Coronary artery (tissue), 2 donors: ENCODE measurements at regions not wholly inside any gene's neighbourhood (a gene's known extent, or its start where the extent isn't known, plus 50 kb on each side); places are given as distances from the start of the nearest gene placed in this dataset.

ENCODE experiments used
- DNase-seq: peaks from one replicate; pipeline ENCODE4 v3.0.0-alpha.2; 2017; ENCODE audit warnings: low spot score
- H3K27ac ChIP-seq, 2 donors: fragments of 200-600 bp; sonication (generic); one replicate each; pipeline ENCODE4 v1.5.1; 2016 to 2019
- H3K4me3 ChIP-seq: fragments of 200-600 bp; sonication (generic); 2 replicates; pipeline ENCODE4 v1.5.1; 2016; ENCODE audit warnings: mild to moderate bottlenecking, moderate library complexity
- TF ChIP-seq, protein P1 (sequence below): fragments of 200-600 bp; sonication (generic); IDR thresholded peaks from one replicate; pipeline ENCODE4 v1.5.1; 2019; ENCODE audit warnings: antibody characterized with exemption

- TF ChIP-seq, protein P1, sequence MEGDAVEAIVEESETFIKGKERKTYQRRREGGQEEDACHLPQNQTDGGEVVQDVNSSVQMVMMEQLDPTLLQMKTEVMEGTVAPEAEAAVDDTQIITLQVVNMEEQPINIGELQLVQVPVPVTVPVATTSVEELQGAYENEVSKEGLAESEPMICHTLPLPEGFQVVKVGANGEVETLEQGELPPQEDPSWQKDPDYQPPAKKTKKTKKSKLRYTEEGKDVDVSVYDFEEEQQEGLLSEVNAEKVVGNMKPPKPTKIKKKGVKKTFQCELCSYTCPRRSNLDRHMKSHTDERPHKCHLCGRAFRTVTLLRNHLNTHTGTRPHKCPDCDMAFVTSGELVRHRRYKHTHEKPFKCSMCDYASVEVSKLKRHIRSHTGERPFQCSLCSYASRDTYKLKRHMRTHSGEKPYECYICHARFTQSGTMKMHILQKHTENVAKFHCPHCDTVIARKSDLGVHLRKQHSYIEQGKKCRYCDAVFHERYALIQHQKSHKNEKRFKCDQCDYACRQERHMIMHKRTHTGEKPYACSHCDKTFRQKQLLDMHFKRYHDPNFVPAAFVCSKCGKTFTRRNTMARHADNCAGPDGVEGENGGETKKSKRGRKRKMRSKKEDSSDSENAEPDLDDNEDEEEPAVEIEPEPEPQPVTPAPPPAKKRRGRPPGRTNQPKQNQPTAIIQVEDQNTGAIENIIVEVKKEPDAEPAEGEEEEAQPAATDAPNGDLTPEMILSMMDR: no peak
- Histone ChIP-seq H3K27ac (no peak overlapping the region), H3K4me3 (no peak overlapping the region)
- peak; percentile 59 for DNase-seq
Measured at GRCh38 chr14:104428333-104428851, 151.2 kb upstream of the C14orf180 start.

DNA sequence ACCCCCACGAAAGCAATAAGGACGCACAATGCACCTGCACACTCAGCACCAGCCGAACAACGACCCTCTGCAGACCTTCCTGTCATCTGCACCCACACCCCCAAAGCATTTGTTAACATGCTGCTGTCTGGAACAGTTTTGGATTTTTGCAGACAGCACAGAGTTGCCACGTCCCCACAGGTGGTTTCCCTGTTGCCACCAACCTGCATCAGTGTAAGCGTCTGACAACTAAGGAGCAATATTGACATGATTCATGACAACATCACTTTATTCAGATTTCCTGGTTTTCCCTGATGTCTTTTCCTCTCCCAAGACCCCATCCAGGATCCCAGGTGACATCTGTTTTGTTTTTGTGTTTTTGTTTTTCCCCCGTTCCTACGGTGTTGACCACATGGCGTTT lies 150.7 kb upstream of the C14orf180 start:
- TF ChIP-seq, protein P1: no peak
- no peak overlapping the region for H3K4me3 ChIP-seq

DNA sequence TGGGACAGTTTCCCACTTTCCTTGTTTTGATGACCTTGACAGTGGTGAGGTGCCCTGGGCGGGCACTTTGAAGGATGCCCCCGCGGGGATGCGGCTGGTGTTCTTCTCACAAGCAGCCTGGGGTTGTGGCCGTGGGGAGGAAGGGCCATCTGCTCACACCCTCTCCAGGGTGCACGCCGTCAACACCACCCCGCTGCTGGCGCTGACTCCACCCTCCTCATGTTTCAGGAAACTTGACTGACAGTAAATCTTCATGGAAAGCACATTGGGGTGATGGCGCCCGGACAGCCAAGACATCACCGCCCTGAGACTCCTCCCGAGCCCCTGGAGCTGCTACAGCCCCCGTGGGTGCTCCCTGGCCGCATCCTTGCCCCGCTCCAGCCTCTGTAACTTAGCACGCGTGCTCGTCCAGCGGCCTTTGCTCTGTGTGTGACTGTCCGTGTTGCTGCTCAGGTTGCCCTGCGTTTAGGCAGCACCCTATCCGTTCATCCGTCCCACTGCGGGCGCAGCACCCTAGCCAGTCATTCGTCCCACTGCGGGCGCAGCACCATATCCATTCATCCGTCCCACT lies 150.2 kb upstream of the C14orf180 start:
- no peak overlapping the region for H3K4me3 ChIP-seq
- peak; percentile 62 for DNase-seq
- H3K27ac ChIP-seq: no peak overlapping the region
- TF ChIP-seq, protein P1: no peak

More for the DNA sequence above, 150.7 kb upstream of the C14orf180 start:
- no peak overlapping the region for H3K27ac ChIP-seq
- DNase-seq: no peak

GRCh38 chr14:104431351-104431928 lies 148.1 kb upstream of the C14orf180 start:
- H3K4me3 ChIP-seq: no peak overlapping the region
- H3K27ac ChIP-seq: no peak overlapping the region
- DNase-seq: peak; percentile 64
- TF ChIP-seq, protein P1: no peak

DNA sequence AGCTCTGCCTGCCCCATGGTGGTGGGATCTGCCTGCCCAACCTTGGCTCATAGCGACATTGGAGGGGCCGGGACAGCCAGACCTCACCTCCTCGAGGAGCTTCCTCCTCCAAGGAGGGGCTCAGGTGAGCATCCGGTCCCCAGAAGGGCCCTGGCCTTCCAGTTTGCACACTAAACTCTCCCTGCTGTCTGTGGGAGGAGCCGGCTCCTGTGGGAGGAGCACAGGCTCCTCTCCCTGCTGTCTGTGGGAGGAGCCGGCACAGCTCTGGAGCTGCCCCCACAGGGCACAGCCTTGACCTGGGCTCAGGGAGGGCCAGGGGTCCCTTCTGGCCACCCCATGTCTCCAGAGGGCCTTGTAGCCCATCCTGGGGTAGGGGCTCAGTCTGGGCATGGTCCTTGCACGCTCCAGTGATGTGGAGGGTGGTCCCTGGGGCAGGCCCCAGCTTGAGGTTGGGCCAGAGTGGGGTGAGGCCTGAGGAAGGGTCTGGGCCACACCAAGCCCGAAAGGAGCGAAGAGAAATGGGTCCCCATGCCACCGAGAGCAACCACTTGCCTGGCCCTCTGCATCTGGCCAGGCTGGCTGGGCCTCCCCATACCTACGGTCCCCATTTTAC lies 147.5 kb upstream of the C14orf180 start:
- no peak overlapping the region for H3K4me3 ChIP-seq
- TF ChIP-seq, protein P1: no peak
- no peak overlapping the region for H3K27ac ChIP-seq
- peak; percentile 58 for DNase-seq

- TF ChIP-seq, protein P1: no peak
- Histone ChIP-seq H3K4me3 (no peak overlapping the region), H3K27ac (no peak overlapping the region)
- DNase-seq: peak; percentile 56
Measured at GRCh38 chr14:104432611-104433231, 146.8 kb upstream of the C14orf180 start.
